Activated naive CD4-positive, alpha-beta T cell treated with anti-CD3 and anti-CD28 coated beads, Interleukin-2, amount 10 ng/mL, durations not matched to agents 7 days and 5 days (primary cell): ENCODE measurements at regions not wholly inside any gene's neighbourhood (a gene's known extent, or its start where the extent isn't known, plus 50 kb on each side); places are given as distances from the start of the nearest gene placed in this dataset.

Experiments used
- CTCF ChIA-PET: fragments of 350-600 bp; sonication (Branson Sonifier 250); formaldehyde crosslinking; loops from one replicate; lab custom pipeline; 2021; ENCODE audit warnings: antibody characterized with exemption; lab: Charles Lee
- DNase-seq: peaks from one replicate; pipeline ENCODE4 v3.0.0-alpha.2; 2020
- H3K27ac Mint-ChIP-seq: one replicate; pipeline ENCODE4 v1.8.0; 2021; ENCODE audit warnings: mild to moderate bottlenecking, moderate library complexity, mixed read lengths
- H3K27me3 Mint-ChIP-seq: one replicate; pipeline ENCODE4 v1.8.0; 2021; ENCODE audit warnings: mild to moderate bottlenecking, mixed read lengths
- H3K36me3 Mint-ChIP-seq: one replicate; pipeline ENCODE4 v1.8.0; 2021; ENCODE audit warnings: mixed read lengths
- H3K4me1 Mint-ChIP-seq: one replicate; pipeline ENCODE4 v1.8.0; 2021; ENCODE audit warnings: mixed read lengths
- H3K4me3 Mint-ChIP-seq: one replicate; pipeline ENCODE4 v1.8.0; 2021; ENCODE audit warnings: mild to moderate bottlenecking, moderate library complexity, mixed read lengths
- H3K9me3 Mint-ChIP-seq: one replicate; pipeline ENCODE4 v1.8.0; 2021; ENCODE audit warnings: mixed read lengths

- CTCF ChIA-PET: interaction anchor here (1.4 kb wide), 1 partner anchor 9 kb away, joined by 3 read pairs; no protein-coding TSS in a partner anchor
- no peaks in the 10 kb centered on the region for H3K36me3 Mint-ChIP-seq
- no peaks in the 10 kb centered on the region for H3K27me3 Mint-ChIP-seq
- DNase-seq: no peak
- no peak overlapping the region for H3K4me3 Mint-ChIP-seq
- no peak overlapping the region for H3K27ac Mint-ChIP-seq
- H3K4me1 Mint-ChIP-seq: no peaks in the 10 kb centered on the region
- no peaks in the 10 kb centered on the region for H3K9me3 Mint-ChIP-seq
Observed at GRCh38 chr2:181778621-181779201, 98.4 kb upstream of the NEUROD1 start.

- H3K27ac Mint-ChIP-seq: no peak overlapping the region
- no peaks in the 10 kb centered on the region for H3K4me1 Mint-ChIP-seq
- no peaks in the 10 kb centered on the region for H3K27me3 Mint-ChIP-seq
- DNase-seq: no peak
- no peaks in the 10 kb centered on the region for H3K36me3 Mint-ChIP-seq
- H3K9me3 Mint-ChIP-seq: no peaks in the 10 kb centered on the region
- H3K4me3 Mint-ChIP-seq: no peak overlapping the region
- CTCF ChIA-PET: interaction anchor here (0.6 to 1.4 kb wide), 2 partner anchors 9 to 124 kb away, joined by 3 read pairs; no protein-coding TSS in a partner anchor
Observed at GRCh38 chr2:181779288-181780021, 99.1 kb upstream of the NEUROD1 start.

GRCh38 chr2:181780047-181780651 lies 99.8 kb upstream of the NEUROD1 start:
- CTCF ChIA-PET: interaction anchor here (1.4 kb wide), 1 partner anchor 8 kb away, joined by 3 read pairs; no protein-coding TSS in a partner anchor
- DNase-seq: no peak
- H3K4me3 Mint-ChIP-seq: no peak overlapping the region
- H3K4me1 Mint-ChIP-seq: no peaks in the 10 kb centered on the region
- no peaks in the 10 kb centered on the region for H3K9me3 Mint-ChIP-seq
- H3K27me3 Mint-ChIP-seq: no peaks in the 10 kb centered on the region
- H3K36me3 Mint-ChIP-seq: no peaks in the 10 kb centered on the region
- H3K27ac Mint-ChIP-seq: no peak overlapping the region

DNA sequence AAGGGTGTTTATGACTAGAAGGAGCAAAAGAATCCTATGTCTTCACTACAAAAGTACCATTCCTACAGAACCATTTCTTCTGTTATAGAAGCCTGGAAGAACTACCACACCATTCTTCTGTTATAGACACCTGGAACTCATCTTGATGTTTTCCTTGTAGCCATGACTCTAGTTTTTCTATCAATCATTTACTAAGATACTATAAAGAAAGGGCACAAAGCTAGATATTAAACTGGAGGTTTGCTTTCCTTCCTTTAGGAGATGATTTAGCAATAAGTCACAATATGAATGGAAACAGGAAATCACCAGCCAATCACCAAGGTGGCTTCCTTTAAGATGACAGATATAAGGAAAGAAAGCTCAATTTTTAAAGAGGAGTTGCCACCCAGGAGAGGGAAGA lies 100.3 kb upstream of the NEUROD1 start:
- no peaks in the 10 kb centered on the region for H3K36me3 Mint-ChIP-seq
- CTCF ChIA-PET: no interaction called here
- H3K9me3 Mint-ChIP-seq: no peaks in the 10 kb centered on the region
- no peak overlapping the region for H3K4me3 Mint-ChIP-seq
- no peak for DNase-seq
- no peaks in the 10 kb centered on the region for H3K4me1 Mint-ChIP-seq
- H3K27me3 Mint-ChIP-seq: no peaks in the 10 kb centered on the region
- H3K27ac Mint-ChIP-seq: no peak overlapping the region

GRCh38 chr2:181781078-181781786 lies 100.9 kb upstream of the NEUROD1 start:
- Mint-ChIP-seq H3K4me3 (no peak overlapping the region), H3K4me1 (no peaks in the 10 kb centered on the region), H3K27ac (no peak overlapping the region), H3K9me3 (no peaks in the 10 kb centered on the region), H3K27me3 (no peaks in the 10 kb centered on the region), H3K36me3 (no peaks in the 10 kb centered on the region)
- DNase-seq: no peak
- CTCF ChIA-PET: no interaction called here

- no peak overlapping the region for H3K4me3 Mint-ChIP-seq
- H3K36me3 Mint-ChIP-seq: no peaks in the 10 kb centered on the region
- CTCF ChIA-PET: no interaction called here
- no peak for DNase-seq
- no peak overlapping the region for H3K27ac Mint-ChIP-seq
- H3K4me1 Mint-ChIP-seq: peaks cover under 1% of the 10 kb centered on the region
- no peaks in the 10 kb centered on the region for H3K27me3 Mint-ChIP-seq
- H3K9me3 Mint-ChIP-seq: no peaks in the 10 kb centered on the region
Observed at GRCh38 chr2:181782660-181783059, 102.3 kb upstream of the NEUROD1 start.

- H3K9me3 Mint-ChIP-seq: no peaks in the 10 kb centered on the region
- H3K27me3 Mint-ChIP-seq: no peaks in the 10 kb centered on the region
- peaks cover 3% of the 10 kb centered on the region for H3K4me1 Mint-ChIP-seq
Observed at GRCh38 chr2:181784556-181784955, 104.2 kb upstream of the NEUROD1 start.

GRCh38 chr2:181785691-181786344 lies 105.5 kb upstream of the NEUROD1 start:
- Mint-ChIP-seq H3K4me1 (peaks cover 10% of the 10 kb centered on the region), H3K36me3 (no peaks in the 10 kb centered on the region), H3K4me3 (no peak overlapping the region), H3K27ac (no peak overlapping the region), H3K27me3 (no peaks in the 10 kb centered on the region), H3K9me3 (no peaks in the 10 kb centered on the region)
- CTCF ChIA-PET: no interaction called here
- no peak for DNase-seq

More at GRCh38 chr2:181784556-181784955, 104.2 kb upstream of the NEUROD1 start:
- Mint-ChIP-seq H3K36me3 (no peaks in the 10 kb centered on the region), H3K4me3 (no peak overlapping the region), H3K27ac (no peak overlapping the region)
- CTCF ChIA-PET: no interaction called here
- DNase-seq: no peak

DNA sequence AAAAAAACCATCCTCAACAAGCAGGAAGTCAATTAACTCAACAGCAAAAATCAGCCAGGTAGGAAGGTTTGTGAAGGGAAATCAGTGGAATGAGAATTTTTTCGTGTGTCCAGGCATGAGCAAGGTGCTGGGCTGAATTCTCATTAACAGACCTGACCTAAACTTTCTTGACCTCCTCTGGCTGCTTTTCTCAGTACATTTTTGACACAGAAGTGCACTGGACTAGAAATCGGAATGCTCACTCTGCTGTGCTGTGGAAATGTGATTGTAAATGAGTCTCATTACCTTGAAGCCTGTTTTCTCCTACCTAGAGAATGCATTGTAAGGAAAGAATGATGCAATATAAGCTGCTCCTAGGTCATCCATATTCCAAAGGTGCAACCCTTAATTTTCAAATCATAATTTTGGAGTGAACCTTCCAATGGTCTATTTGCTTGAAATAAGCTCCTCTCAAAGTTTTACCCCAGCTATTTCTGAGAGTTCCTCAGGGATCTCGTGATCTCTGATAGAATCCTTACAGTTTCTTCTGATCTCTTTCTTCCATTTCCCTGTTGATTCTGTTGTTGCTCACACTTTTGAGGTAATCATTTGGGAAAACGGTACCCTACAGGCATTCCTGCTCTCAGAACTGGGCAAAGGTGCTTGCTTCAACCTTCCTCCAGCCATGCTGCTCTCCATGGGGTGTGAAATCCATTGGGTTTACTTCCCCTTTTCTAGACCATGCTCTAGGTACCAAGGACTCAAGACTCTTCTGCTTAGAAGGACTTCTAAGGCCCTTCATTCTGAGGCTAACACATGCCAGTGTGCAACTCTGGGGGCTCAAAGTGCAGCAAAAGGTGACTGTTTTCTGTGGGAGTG lies 104.9 kb upstream of the ITPRID2 start:
- Mint-ChIP-seq H3K9me3 (no peaks in the 10 kb centered on the region), H3K27ac (no peak overlapping the region), H3K4me1 (peaks cover 16% of the 10 kb centered on the region), H3K4me3 (no peak overlapping the region), H3K36me3 (no peaks in the 10 kb centered on the region), H3K27me3 (no peaks in the 10 kb centered on the region)
- DNase-seq: no peak
- CTCF ChIA-PET: interaction anchor here (1.3 kb wide), 1 partner anchor 44 kb away, joined by 3 read pairs; no protein-coding TSS in a partner anchor

GRCh38 chr2:181787310-181788048 lies 104.1 kb upstream of the ITPRID2 start:
- CTCF ChIA-PET: interaction anchor here (1.0 to 1.3 kb wide), 2 partner anchors 8 to 45 kb away, joined by 3 read pairs; no protein-coding TSS in a partner anchor
- DNase-seq: no peak
- H3K4me3 Mint-ChIP-seq: no peak overlapping the region
- H3K36me3 Mint-ChIP-seq: no peaks in the 10 kb centered on the region
- no peaks in the 10 kb centered on the region for H3K9me3 Mint-ChIP-seq
- H3K4me1 Mint-ChIP-seq: peaks cover 16% of the 10 kb centered on the region
- no peaks in the 10 kb centered on the region for H3K27me3 Mint-ChIP-seq
- no peak overlapping the region for H3K27ac Mint-ChIP-seq

GRCh38 chr2:181788897-181789555 lies 102.5 kb upstream of the ITPRID2 start:
- H3K4me1 Mint-ChIP-seq: peaks cover 16% of the 10 kb centered on the region
- no peak overlapping the region for H3K27ac Mint-ChIP-seq
- no peaks in the 10 kb centered on the region for H3K27me3 Mint-ChIP-seq
- no peaks in the 10 kb centered on the region for H3K36me3 Mint-ChIP-seq
- no peak overlapping the region for H3K4me3 Mint-ChIP-seq
- CTCF ChIA-PET: interaction anchor here (0.6 kb wide), 1 partner anchor 15 kb away, joined by 3 read pairs; no protein-coding TSS in a partner anchor
- no peak for DNase-seq
- H3K9me3 Mint-ChIP-seq: no peaks in the 10 kb centered on the region

DNA sequence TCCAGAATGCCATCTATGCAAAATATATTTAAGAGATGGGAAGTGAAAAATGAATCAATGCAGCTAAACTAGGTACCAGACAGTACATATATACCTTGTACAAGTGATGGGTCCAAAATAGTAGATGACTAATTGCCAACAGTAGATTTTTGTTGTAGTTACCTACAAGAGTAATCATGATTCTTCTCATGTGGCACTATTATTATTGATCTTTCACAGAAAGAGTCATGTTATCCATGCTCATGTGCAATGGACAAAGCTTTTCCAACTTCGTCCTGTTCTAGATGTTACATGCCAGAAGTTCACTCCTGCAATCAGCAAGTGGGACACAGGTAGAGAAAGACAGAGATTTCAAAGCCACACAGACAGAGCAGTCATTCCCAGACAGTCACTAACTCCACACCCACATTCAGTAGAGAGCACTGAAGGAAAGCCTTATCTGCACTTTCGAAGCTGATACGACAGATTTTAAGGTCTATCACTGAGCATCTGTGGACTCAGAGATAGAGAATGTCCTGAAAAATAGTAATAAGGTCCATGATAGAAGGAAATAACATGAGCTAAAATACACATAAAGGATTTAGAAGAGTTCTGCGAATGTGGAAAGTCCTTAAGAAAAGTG lies 101.6 kb upstream of the ITPRID2 start:
- H3K36me3 Mint-ChIP-seq: no peaks in the 10 kb centered on the region
- peaks cover 16% of the 10 kb centered on the region for H3K4me1 Mint-ChIP-seq
- no peaks in the 10 kb centered on the region for H3K9me3 Mint-ChIP-seq
- no peaks in the 10 kb centered on the region for H3K27me3 Mint-ChIP-seq
- CTCF ChIA-PET: no interaction called here
- no peak overlapping the region for H3K4me3 Mint-ChIP-seq
- DNase-seq: no peak
- H3K27ac Mint-ChIP-seq: no peak overlapping the region
